Tibial nerve (tissue), 3 donors: ENCODE measurements at regions not wholly inside any gene's neighbourhood (a gene's known extent, or its start where the extent isn't known, plus 50 kb on each side); places are given as distances from the start of the nearest gene placed in this dataset.

ENCODE experiments used
- CTCF ChIP-seq, 5 experiments: fragments of 200-600 bp in 3 of 5; fragments of 450-650 bp in 2 of 5; sonication (generic) in 3 of 5; IDR thresholded peaks; one replicate each; pipeline ENCODE4 v1.5.1; 2016 to 2019; ENCODE audit warnings: antibody characterized with exemption in 5 of 5, mild to moderate bottlenecking in 3 of 5, moderate library complexity in 2 of 5
- POLR2A ChIP-seq, 2 donors: fragments of 450-650 bp; IDR thresholded peaks; one replicate each; pipeline ENCODE4 v1.6.1; 2017; ENCODE audit warnings: antibody characterized with exemption in 2 of 2, mild to moderate bottlenecking in 2 of 2, moderate library complexity in 2 of 2

GRCh38 chr11:80819271-80819670 is 1378.4 kb upstream of the TENM4 start:
- no peak for TF ChIP-seq POLR2A (IDR thresholded peaks at IDR 0.05)
- no peak for TF ChIP-seq CTCF (IDR thresholded peaks at IDR 0.05)
